ENCODE measurements at regions not wholly inside any gene's neighbourhood (a gene's known extent, or its start where the extent isn't known, plus 50 kb on each side); places are given as distances from the start of the nearest gene placed in this dataset.

GRCh38 chr5:1748271-1748670, 51.4 kb downstream of the MRPL36 start:
- no peak for DNase-seq
- Histone ChIP-seq H3K36me3 (no peaks in the 10 kb centered on the region), H3K4me1 (no peaks in the 10 kb centered on the region)

GRCh38 chr5:1747803-1748085, 51.9 kb downstream of the MRPL36 start:
- Histone ChIP-seq H3K27ac (no peak overlapping the region), H3K27me3 (no peaks in the 10 kb centered on the region), H3K4me3 (no peak overlapping the region), H3K36me3 (no peaks in the 10 kb centered on the region), H3K4me1 (no peaks in the 10 kb centered on the region), H3K9me3 (replicated peaks) (no peaks in the 10 kb centered on the region)
- DNase-seq = no peak

More at GRCh38 chr5:1748271-1748670, 51.4 kb downstream of the MRPL36 start:
- H3K27me3 ChIP-seq = no peaks in the 10 kb centered on the region
- no peak overlapping the region for H3K27ac ChIP-seq
- H3K4me3 ChIP-seq = no peak overlapping the region
- no peaks in the 10 kb centered on the region for H3K9me3 ChIP-seq (replicated peaks)

- Histone ChIP-seq H3K4me3 (no peak overlapping the region), H3K27me3 (no peaks in the 10 kb centered on the region), H3K36me3 (no peaks in the 10 kb centered on the region), H3K4me1 (no peaks in the 10 kb centered on the region), H3K9me3 (replicated peaks) (no peaks in the 10 kb centered on the region), H3K27ac (no peak overlapping the region)
- DNase-seq = no peak
These were observed 52.4 kb downstream of the MRPL36 start for GRCh38 chr5:1747079-1747802.

GRCh38 chr5:1746371-1747078, 53.1 kb downstream of the MRPL36 start:
- DNase-seq = no peak
- Histone ChIP-seq H3K4me1 (no peaks in the 10 kb centered on the region), H3K27me3 (no peaks in the 10 kb centered on the region), H3K27ac (no peak overlapping the region), H3K36me3 (no peaks in the 10 kb centered on the region), H3K4me3 (no peak overlapping the region), H3K9me3 (replicated peaks) (no peaks in the 10 kb centered on the region)

- DNase-seq = no peak
- no peak overlapping the region for H3K4me3 ChIP-seq
- no peaks in the 10 kb centered on the region for H3K27me3 ChIP-seq
- no peak overlapping the region for H3K27ac ChIP-seq
- no peaks in the 10 kb centered on the region for H3K36me3 ChIP-seq
- no peaks in the 10 kb centered on the region for H3K9me3 ChIP-seq (replicated peaks)
- H3K4me1 ChIP-seq = no peaks in the 10 kb centered on the region
These were observed 53.8 kb downstream of the MRPL36 start for GRCh38 chr5:1745796-1746370.

GRCh38 chr5:1745123-1745795, 54.4 kb downstream of the MRPL36 start:
- no peaks in the 10 kb centered on the region for H3K27me3 ChIP-seq
- H3K9me3 ChIP-seq (replicated peaks) = no peaks in the 10 kb centered on the region
- no peak overlapping the region for H3K4me3 ChIP-seq
- H3K4me1 ChIP-seq = no peaks in the 10 kb centered on the region
- H3K27ac ChIP-seq = no peak overlapping the region
- no peaks in the 10 kb centered on the region for H3K36me3 ChIP-seq
- DNase-seq = no peak

GRCh38 chr5:1744393-1745122, 55.1 kb downstream of the MRPL36 start:
- H3K4me1 ChIP-seq = no peaks in the 10 kb centered on the region
- no peak overlapping the region for H3K4me3 ChIP-seq
- H3K36me3 ChIP-seq = no peaks in the 10 kb centered on the region
- DNase-seq = no peak
- no peaks in the 10 kb centered on the region for H3K9me3 ChIP-seq (replicated peaks)
- H3K27ac ChIP-seq = no peak overlapping the region
- no peaks in the 10 kb centered on the region for H3K27me3 ChIP-seq

GRCh38 chr5:1743769-1744085, 55.9 kb downstream of the MRPL36 start:
- H3K36me3 ChIP-seq = no peaks in the 10 kb centered on the region
- H3K4me1 ChIP-seq = no peaks in the 10 kb centered on the region
- no peak overlapping the region for H3K4me3 ChIP-seq
- no peaks in the 10 kb centered on the region for H3K27me3 ChIP-seq
- H3K9me3 ChIP-seq (replicated peaks) = no peaks in the 10 kb centered on the region
- no peak overlapping the region for H3K27ac ChIP-seq
- DNase-seq = no peak

GRCh38 chr5:1743061-1743768, 56.4 kb downstream of the MRPL36 start:
- no peak overlapping the region for H3K4me3 ChIP-seq
- no peaks in the 10 kb centered on the region for H3K36me3 ChIP-seq
- DNase-seq = no peak
- H3K27me3 ChIP-seq = no peaks in the 10 kb centered on the region
- no peaks in the 10 kb centered on the region for H3K9me3 ChIP-seq (replicated peaks)
- no peaks in the 10 kb centered on the region for H3K4me1 ChIP-seq
- no peak overlapping the region for H3K27ac ChIP-seq

- no peak overlapping the region for H3K27ac ChIP-seq
- H3K4me1 ChIP-seq = no peaks in the 10 kb centered on the region
- H3K36me3 ChIP-seq = no peaks in the 10 kb centered on the region
- peak; percentile 13 to 53 for DNase-seq
- no peaks in the 10 kb centered on the region for H3K9me3 ChIP-seq (replicated peaks)
- no peaks in the 10 kb centered on the region for H3K27me3 ChIP-seq
- no peak overlapping the region for H3K4me3 ChIP-seq
These were observed 61.7 kb downstream of the MRPL36 start for GRCh38 chr5:1737790-1738405.

GRCh38 chr5:1736889-1737711, 62.5 kb downstream of the MRPL36 start:
- H3K4me3 ChIP-seq = no peak overlapping the region
- no peaks in the 10 kb centered on the region for H3K27me3 ChIP-seq
- DNase-seq = no peak
- H3K27ac ChIP-seq = no peak overlapping the region
- no peaks in the 10 kb centered on the region for H3K9me3 ChIP-seq (replicated peaks)
- no peaks in the 10 kb centered on the region for H3K36me3 ChIP-seq
- H3K4me1 ChIP-seq = no peaks in the 10 kb centered on the region

GRCh38 chr5:1736065-1736464, 63.6 kb downstream of the MRPL36 start:
- Histone ChIP-seq H3K4me3 (no peak overlapping the region), H3K27me3 (no peaks in the 10 kb centered on the region), H3K4me1 (no peaks in the 10 kb centered on the region), H3K9me3 (replicated peaks) (no peaks in the 10 kb centered on the region), H3K27ac (no peak overlapping the region), H3K36me3 (no peaks in the 10 kb centered on the region)
- DNase-seq = no peak

GRCh38 chr5:1735320-1735970, 64.2 kb downstream of the MRPL36 start:
- Histone ChIP-seq H3K36me3 (no peaks in the 10 kb centered on the region), H3K4me3 (no peak overlapping the region), H3K27ac (no peak overlapping the region), H3K27me3 (no peaks in the 10 kb centered on the region), H3K4me1 (no peaks in the 10 kb centered on the region), H3K9me3 (replicated peaks) (no peaks in the 10 kb centered on the region)
- no peak for DNase-seq
